ENCODE measurements at regions not wholly inside any gene's neighbourhood (a gene's known extent, or its start where the extent isn't known, plus 50 kb on each side); places are given as distances from the start of the nearest gene placed in this dataset.
A peak's percentile ranks its signal among the peaks of the same experiment; 100 is the strongest.

DNA sequence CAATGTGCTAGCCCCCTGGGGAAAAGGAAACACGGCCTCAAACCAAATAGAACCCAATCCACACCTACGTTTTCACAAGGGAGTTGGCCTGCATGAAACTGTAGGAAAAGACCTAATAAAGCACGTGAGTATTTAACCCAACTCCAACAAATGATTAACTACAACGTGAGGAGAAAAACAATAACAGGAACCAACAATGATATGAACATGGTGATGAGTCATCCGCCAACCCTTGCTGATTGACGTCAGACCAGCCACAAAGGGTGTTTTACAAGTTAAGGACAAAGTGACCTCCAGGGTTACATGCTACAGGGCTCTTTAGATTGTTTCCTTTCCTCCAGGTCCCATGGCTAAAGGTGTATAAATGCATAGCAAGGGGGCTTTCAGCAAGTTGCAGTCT, 460.5 kb downstream of the COG6 start:
- ATAC-seq = peak; percentile 55 to 62
- intact Hi-C loops (cut with DNase I) = no loop called here
- peak; percentile 61 for DNase-seq

DNA sequence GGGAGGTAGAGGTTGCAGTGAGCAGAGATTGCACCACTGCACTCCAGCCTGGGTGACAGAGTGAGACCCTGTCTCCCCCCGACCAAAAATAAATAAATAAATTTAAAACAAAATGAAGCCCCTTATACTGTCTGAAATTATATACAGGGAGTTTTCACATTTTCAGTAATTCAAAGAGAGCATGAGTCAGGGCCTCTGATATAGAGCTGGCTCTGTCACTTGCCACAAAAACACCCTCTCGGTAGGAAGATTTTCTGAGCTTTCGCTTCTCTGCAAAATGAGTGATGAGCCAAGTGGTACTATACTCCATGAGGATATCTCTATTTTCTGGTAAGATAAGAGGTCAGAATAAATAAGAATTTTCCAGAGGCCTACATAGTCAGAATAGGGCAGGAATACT, 462.9 kb downstream of the COG6 start:
- no peak for ATAC-seq
- intact Hi-C loops (cut with DNase I) = no loop called here
- no peak for DNase-seq

DNA sequence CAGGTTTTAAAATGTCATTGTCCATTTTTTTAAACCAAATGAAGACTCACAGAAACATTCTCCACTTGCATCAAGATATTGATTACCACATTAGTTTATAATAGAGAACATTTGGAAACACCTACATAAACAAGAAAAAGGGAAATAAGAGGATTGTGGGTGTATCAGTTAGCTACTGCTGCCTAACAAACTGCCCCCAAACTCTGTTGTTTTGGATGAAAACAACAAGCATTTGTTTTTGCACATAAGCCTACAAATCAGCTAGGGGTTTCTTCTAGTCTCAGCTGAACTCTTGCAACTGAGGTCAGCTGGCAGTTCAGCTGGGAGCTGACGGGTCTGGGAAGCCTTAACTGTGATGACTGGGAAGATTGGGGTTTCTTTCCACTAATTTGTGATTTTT, 464.4 kb downstream of the COG6 start:
- DNase-seq (no peak), ATAC-seq (no peak)
- intact Hi-C loops (cut with DNase I) = no loop called here

DNA sequence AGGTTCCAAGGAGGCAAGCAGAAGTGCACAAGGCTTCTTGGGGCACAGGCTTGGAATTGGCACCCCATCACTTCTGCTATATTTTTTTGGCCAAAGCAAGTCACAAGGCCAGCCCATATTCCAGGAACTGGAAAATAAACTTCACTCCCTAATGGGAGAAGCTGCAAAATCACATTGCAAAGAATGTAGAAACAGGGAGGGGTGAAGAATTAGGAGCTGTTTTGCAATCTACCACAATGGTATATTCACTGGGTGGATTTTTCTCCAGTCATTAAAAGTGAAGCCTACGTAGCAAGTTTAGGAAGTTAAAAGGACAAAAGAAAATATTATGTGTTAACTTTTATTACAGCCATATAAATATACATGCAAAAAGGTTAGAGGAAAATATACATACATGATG, 464.8 kb downstream of the COG6 start:
- ATAC-seq (peak; percentile 15 to 50), DNase-seq (no peak)
- intact Hi-C loops (cut with DNase I) = no loop called here

DNA sequence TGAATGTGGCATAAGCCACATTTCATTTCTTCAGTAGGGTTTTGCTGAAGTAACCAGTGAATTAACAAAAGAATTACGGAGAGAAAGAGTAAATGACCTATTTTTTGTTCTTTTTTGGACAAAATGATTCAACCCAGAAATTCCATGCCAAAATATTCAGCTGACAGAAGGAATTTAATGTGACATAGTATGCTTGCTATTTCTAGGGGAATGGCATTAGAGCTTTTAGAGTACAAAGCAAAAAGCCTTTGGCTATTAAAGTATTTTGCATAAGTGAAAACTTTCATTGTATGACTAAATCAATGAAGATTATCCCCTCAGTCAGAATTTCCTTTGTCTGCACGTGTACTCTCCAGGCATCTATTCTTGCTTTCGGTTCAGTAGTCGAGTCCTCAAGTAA, 465.3 kb downstream of the COG6 start:
- intact Hi-C loops (cut with DNase I) = no loop called here
- no peak for ATAC-seq

DNA sequence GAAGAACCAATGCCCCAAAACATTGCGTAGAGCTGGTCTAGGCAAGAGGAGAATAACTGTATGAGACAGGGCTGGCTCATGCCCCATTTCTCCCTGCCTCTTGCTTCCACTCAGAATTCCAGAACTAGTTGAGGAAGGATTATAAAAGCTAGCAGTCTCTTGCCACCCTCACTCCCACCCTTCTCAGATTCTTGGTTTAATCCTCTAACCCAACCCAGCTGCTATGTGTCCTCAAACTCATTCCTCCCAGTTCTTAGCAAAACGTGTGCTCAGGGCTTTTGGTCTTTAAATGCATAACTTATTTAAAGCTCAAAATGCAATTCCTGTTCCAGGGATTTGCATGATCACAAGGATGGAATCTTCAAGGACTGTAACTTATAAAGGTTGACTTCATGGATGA, 466.3 kb downstream of the COG6 start:
- intact Hi-C loops (cut with DNase I) = no loop called here
- DNase-seq = no peak
- no peak for ATAC-seq

More for the DNA sequence above, 465.3 kb downstream of the COG6 start:
- no peak for DNase-seq

DNA sequence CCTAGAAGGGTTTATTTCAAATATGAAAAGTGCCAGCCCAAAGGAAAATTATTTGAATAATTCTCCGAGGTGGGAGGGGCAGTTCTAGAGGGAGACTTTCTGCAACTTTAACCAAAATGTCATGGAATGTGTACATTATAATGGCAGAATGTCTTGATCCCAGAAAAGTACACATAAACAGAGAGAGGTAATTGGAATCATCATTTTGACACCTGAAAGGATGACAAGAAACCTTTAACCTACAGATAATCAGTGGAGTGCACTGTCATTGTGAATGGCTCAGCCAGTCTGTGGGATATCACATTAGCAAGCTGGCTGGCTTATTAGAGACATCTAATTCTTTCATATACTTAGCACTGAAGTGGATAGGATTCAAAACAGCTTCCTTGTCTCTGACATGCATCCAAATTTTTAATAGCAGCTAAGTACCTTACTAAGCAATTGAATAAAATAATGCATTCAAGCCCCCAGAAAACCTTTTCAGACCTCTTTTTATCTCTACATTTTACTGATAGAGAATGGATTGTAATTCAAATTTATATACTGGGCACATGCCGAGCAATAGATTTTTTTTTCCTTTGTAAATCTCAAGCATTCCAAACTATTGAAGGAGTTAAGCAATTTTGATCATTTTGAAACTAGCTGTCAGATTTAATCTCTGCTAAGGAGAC, 468.6 kb downstream of the COG6 start:
- DNase-seq (no peak), ATAC-seq (no peak)
- intact Hi-C loops (cut with DNase I) = no loop called here

DNA sequence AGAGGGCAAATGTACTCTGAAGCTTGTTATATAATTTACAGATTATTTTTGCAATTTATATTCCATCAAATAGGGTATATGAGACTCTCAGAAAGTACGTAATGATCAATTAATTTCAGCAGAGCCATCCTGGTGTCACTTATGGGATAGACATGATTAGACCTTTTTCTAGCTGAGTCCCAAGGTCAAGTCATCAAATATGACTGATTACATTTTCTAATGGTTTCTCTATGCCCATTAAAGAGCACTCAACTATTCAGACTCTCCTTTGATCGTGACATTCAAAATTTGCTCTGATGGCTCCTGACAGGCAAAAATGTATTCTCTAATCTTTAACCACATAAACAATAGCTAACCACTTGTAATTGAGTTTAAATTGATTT, 469.2 kb downstream of the COG6 start:
- no peak for DNase-seq
- intact Hi-C loops (cut with DNase I) = no loop called here

DNA sequence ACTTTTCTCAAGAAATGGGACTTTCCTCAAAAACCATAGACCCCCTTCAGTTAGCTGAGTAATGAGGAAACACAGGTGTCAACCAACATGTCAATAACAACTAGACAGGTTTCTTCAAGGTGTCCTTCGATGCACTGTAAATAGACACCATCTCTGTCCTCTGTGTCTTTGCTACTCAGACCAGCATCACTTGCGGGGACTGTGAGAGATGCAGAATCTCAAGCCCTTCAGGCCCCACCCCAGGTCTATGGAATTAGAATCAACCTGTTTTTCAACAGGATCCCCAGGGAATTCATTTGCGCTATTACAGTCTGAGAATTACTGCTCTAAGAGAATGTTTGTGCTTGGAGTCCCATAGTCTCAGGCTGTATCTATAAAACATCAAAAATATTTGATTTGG, 469.9 kb downstream of the COG6 start:
- DNase-seq (no peak), ATAC-seq (no peak)
- intact Hi-C loops (cut with DNase I) = no loop called here

More for the DNA sequence above, 469.2 kb downstream of the COG6 start:
- ATAC-seq = no peak

DNA sequence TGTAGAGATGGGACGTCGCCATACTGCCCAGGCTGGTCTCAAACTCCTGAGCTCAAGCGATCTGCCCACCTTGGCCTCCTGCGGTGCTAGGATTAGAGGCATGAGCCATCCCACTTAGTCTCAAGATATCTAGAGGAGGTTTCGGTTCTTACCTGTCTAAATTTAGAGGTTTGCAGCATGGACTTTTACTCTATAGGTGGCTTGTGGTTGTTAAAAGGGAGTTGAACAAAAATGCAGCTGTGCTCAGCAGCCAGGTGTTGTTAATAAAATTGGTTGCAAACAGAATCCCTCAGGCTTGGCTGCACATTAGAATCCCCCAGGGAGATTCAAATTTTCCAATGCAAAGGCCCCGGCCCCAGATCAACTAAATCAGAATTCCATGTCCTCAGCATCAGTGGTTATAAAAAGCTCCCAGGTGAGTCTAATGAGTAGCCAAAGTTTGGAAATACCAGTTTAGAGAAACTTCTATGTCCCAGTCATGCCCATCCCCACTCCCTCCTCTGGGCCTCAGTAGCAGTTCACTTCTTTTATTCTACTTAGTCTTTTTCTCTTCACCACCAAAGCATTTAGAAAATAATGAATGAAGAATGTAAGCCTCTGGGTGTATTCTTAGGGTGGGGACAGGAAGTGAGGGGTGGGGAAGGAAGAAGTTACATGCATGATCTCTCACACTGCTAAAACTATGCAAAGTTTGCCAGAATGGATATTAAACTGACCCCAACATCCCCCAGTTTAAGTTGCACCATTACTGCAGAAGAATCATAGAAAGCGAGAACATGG, 471.0 kb downstream of the COG6 start:
- DNase-seq (no peak), ATAC-seq (no peak)
- intact Hi-C loops (cut with DNase I) = no loop called here

DNA sequence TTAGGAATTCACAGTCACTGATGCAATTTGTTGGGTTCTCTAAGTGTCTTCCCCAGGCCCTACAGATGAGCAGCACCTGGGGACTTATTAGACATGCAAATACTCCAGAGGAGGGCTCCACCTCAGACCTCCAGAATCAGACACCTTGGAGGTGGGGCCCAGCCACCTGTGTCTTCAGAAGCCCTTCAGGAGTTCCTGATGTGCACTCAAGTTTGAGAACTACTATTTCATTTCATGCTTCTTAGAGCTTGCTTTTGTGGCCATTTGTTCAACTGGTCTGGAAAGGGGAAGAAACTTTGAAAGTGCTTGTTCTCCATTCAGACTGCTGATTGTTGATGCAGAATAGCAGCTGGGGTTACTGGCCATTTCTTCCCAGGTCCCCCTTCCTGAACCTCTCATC, 472.0 kb downstream of the COG6 start:
- DNase-seq (no peak), ATAC-seq (no peak)
- intact Hi-C loops (cut with DNase I) = no loop called here

DNA sequence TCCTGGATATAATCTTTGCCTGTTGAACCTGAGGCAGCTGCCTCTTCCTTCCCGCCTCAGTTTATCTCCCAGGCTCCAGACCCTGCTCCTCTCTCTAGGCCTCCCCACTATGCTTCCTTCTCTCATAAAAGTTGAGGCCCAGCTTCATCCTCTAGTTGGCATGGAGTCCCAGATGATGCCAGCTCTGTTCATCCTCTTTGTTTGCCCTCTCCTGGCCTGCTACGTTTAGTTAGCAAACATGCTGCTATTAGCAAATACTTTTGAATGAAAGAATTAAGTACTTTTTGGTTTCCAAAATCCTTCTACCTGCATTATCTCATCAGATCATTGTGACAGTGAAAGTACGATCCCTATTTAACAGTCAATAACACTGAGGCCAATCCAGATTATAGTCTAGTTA, 472.5 kb downstream of the COG6 start:
- intact Hi-C loops (cut with DNase I) = no loop called here
- ATAC-seq (no peak), DNase-seq (no peak)

DNA sequence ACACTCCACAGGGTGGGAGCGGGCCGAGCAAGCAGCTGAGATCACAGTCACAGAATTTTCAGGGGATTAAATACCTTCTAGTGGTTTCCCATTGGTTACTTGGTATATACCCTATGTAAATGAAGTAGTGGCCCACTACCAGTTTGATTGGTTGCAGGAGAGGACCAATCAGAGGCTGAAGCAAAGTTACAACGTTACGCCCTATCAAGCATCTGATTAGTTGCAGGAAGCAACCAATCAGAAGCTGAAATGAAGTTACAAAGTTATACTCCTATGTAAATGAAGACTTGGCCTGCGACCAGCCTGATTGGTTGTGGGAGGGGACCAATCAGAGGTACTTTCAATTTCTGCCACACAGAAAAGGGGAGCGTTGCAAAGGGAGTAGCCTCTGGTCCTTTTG, 474.0 kb downstream of the COG6 start:
- ATAC-seq = no peak
- intact Hi-C loops (cut with DNase I) = no loop called here

DNA sequence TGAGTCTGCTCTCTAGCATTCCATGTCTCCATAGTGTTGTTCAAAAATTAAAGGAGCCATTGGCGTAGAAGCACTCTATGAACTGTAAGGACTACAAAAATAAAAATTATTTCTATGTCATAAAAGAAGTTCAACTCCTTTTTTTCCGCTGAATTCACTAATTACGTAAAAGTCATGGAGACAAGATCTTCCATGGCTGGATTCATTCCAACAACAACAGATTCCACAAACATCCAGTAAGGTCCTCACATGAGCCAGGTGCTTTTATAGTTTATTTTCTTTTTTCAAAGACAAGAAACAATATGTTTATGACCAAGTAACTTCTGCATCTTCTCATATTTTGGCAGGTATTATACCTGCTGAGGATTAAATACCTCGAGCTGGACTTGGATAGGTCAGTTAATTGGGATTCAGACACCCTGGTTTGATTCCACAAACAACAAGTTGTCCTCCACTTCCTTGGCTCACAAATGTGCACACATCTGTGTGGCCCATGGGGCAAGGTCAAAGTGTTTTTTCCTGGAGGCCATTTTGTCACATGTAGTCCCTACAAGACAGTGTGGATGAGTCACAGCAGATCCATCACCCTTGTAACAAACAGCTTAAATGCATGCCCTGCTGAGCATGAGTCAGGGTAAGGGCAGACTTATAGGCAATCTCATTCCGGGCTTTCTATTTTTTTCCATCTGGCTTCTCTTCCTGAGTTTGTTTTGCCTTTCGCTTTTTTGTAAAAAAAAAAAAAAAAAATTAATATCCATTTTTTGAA, 475.6 kb downstream of the COG6 start:
- intact Hi-C loops (cut with DNase I) = no loop called here
- ATAC-seq (peak in 1 of 2 donors; percentile 39), DNase-seq (no peak)

More for the DNA sequence above, 474.0 kb downstream of the COG6 start:
- no peak for DNase-seq

DNA sequence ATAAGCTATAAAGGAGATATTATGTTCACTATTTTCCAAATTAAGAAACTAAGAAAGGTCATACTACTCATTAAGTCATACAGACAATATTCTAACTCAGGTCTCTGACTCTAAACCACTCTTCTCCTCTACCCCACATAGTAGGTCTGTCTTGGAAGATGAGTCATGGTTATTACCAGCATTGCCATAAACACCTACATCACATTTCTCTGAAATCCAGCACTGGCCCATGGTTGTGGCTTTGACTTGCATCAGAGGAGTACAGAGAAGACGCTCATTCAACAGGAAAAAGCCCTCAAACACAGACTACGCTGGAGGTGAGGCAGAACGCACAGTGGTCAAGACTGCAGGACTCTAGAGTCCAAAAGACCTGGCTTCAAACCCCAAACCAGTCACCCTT, 476.8 kb downstream of the COG6 start:
- ATAC-seq = no peak
- intact Hi-C loops (cut with DNase I) = no loop called here
- DNase-seq = no peak

DNA sequence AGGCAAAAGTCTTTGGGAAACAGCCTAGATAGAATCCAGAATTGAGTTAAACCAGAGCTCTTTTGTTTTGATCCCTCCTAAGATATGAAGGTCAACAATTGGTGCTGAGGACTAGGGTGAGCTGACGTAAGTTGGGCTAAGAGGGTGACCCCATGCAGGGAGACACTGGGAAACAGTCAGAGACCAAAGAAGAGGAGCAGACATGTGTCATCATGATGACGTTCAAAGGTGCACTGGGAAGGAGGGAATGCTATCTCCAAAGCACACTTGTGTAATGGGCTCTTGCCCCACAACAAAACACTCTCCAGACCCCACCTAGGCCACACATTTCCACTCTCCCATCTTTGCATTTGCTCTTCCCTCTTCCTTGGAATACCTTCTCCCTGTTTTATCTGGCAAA, 481.4 kb downstream of the COG6 start:
- ATAC-seq (no peak), DNase-seq (no peak)
- intact Hi-C loops (cut with DNase I) = no loop called here

DNA sequence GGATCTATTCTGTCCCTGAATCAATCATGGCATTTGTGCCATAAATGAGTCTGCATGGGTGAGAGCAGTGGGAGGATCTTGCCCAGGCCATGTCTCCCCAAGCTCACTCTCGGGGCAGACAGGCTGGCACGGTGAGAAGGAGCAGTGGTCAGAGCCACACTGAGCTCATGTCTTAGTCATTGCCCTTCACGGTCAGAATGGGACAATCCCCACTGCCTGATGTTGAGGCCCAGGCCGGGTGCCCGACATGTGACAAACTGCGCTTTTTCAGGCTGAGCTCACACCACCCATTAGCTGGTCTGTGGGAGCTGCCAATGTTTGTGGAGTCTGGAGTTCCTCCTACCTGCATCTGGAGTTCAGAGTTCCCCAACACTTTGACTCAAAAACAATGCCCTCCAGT, 481.9 kb downstream of the COG6 start:
- DNase-seq (no peak), ATAC-seq (no peak)
- intact Hi-C loops (cut with DNase I) = no loop called here

DNA sequence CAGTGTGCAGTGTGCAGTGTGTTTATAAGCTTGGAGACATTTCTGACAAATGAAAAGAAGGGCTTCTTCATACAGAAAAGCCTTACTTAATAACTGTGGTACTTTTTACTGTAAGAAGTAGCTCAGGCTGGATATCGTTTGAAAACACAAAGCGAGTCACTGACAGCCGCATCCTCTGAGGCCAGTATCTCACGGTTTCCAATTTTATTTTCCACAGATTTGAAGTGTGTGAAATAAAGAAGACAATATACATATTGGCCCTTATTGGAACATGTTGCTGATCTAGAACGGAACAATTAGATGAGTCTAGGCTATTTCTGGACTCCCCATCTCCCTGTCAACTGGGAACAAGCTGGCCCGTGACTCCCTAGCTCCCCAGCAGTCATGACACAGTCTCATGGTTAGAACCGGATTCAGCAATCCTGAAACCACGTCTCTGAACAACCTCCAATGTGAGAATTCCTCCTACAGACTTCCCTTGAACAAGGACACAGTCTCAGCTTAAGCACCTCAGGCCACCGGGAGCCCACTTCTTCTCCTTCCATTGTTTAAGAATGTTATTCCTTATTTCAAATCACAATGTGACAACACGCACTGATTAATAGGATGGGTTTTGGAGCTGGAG, 484.5 kb downstream of the COG6 start:
- no peak for DNase-seq
- ATAC-seq = no peak
- intact Hi-C loops (cut with DNase I) = no loop called here

DNA sequence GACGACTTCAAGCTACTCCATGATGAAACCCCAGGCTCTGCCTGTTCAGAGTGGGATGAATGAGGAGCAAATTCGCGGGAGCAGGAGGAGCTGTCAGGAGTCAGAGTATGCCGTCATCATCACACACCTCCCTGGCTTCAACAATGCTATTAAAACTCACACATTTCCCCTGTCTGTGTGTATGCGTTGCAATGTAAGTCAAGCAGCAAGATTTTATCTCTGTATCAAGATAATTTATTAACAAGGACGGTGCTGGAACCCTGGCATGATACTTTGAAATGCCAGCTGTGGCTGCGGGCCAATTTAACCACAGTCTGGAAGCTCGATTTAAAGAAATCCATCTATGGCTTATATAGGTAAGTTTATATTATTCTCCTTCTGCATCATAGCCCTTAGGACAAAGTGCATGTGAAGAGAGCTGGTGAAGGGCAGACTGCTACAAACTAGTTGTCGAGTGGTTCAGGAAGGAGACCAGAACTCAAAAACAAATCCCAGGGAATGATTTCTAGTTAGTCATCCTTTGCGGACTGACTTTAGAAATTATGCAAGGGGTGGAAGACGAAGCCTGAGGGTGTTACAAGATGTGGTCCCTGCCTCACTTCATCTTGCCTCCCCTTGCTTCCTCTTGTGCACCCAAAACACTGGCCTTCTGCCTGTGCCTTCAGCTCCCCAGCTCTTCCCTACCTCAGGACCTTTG, 486.5 kb downstream of the COG6 start:
- intact Hi-C loops (cut with DNase I) = no loop called here
- DNase-seq (no peak), ATAC-seq (no peak)

Data from left cardiac atrium (tissue), 4 donors.